OCI-LY7 (cell line): ENCODE measurements at regions not wholly inside any gene's neighbourhood (a gene's known extent, or its start where the extent isn't known, plus 50 kb on each side); places are given as distances from the start of the nearest gene placed in this dataset.

Source experiments
- BruUV-seq: library from RNA; stranded (reverse); fragments of 400-500 nt; replicated peaks from 2 replicates; lab custom pipeline; 2021; lab: Mats Ljungman, UMichigan
- CTCF ChIA-PET: fragments of 300-600 bp; sonication (Branson Sonifier 250); formaldehyde crosslinking; loops from one replicate; lab custom pipeline; 2022; ENCODE audit warnings: antibody characterized with exemption; ENCODE audit not compliant: unreplicated experiment; lab: Charles Lee
- POLR2A ChIA-PET: fragments of 300-600 bp; sonication (Branson Sonifier 250); formaldehyde crosslinking; loops from one replicate; lab custom pipeline; 2022; ENCODE audit warnings: antibody characterized with exemption; lab: Charles Lee
- DNase-seq: peaks from one replicate; pipeline ENCODE4 v3.0.0-alpha.2; 2015; ENCODE audit warnings: low spot score
- H2AFZ ChIP-seq: fragments of 200-600 bp; sonication (generic), shearing (Covaris generic); 2 replicates; pipeline ENCODE4 v1.6.1; 2014; ENCODE audit warnings: mild to moderate bottlenecking, antibody characterized with exemption, low read length, moderate library complexity
- H3K27ac ChIP-seq: fragments of 200-600 bp; sonication (generic); 2 replicates; pipeline ENCODE4 v1.5.1; 2014; ENCODE audit warnings: mixed run types, low read depth, mild to moderate bottlenecking, moderate library complexity, low read length, inconsistent platforms; ENCODE audit not compliant: poor library complexity, severe bottlenecking
- H3K36me3 ChIP-seq: fragments of 200-600 bp; sonication (generic); 2 replicates; pipeline ENCODE4 v1.6.1; 2014; ENCODE audit warnings: mild to moderate bottlenecking, antibody characterized with exemption, low read length, moderate library complexity, mixed read lengths; ENCODE audit not compliant: insufficient read depth
- H3K4me1 ChIP-seq: fragments of 200-600 bp; sonication (generic); 2 replicates; pipeline ENCODE4 v1.5.1; 2014; ENCODE audit warnings: mild to moderate bottlenecking, low read length; ENCODE audit not compliant: insufficient read depth, poor library complexity, severe bottlenecking
- H3K4me2 ChIP-seq: fragments of 200-600 bp; sonication (generic); 2 replicates; pipeline ENCODE4 v1.6.1; 2014; ENCODE audit warnings: mild to moderate bottlenecking, low read length
- H3K4me3 ChIP-seq: fragments of 200-600 bp; sonication (generic); 2 replicates; pipeline ENCODE4 v1.5.1; 2014; ENCODE audit warnings: mild to moderate bottlenecking, low read depth, low read length; ENCODE audit not compliant: poor library complexity, severe bottlenecking
- H3K79me2 ChIP-seq: fragments of 200-600 bp; sonication (generic); 2 replicates; pipeline ENCODE4 v1.6.1; 2016; ENCODE audit warnings: low read depth, mild to moderate bottlenecking, low read length, moderate library complexity, mixed read lengths; ENCODE audit not compliant: insufficient read depth
- H3K9me2 ChIP-seq: fragments of 200-600 bp; sonication (generic); 2 replicates; pipeline ENCODE4 v1.6.1; 2016; ENCODE audit warnings: mild to moderate bottlenecking, low read length, mixed read lengths; ENCODE audit not compliant: insufficient read depth
- H3K9me3 ChIP-seq: fragments of 200-600 bp; sonication (generic); 2 replicates; pipeline ENCODE4 v1.6.1; 2014; ENCODE audit warnings: mild to moderate bottlenecking, mixed run types, low read length, mixed read lengths
- H4K20me1 ChIP-seq: fragments of 200-600 bp; sonication (generic); 2 replicates; pipeline ENCODE4 v1.6.1; 2014; ENCODE audit warnings: mild to moderate bottlenecking, antibody characterized with exemption, low read length, moderate library complexity, mixed read lengths; ENCODE audit not compliant: insufficient read depth
- CTCF ChIP-seq: fragments of 200-600 bp; sonication (generic); conservative IDR thresholded peaks from 2 replicates; pipeline ENCODE4 v1.5.1; 2014; ENCODE audit warnings: mild to moderate bottlenecking, antibody characterized with exemption, low read length, moderate library complexity, mixed read lengths
- EZH2phosphoT487 ChIP-seq: fragments of 200-600 bp; sonication (generic); IDR thresholded peaks from 2 replicates; pipeline ENCODE4 v1.6.1; 2018; ENCODE audit warnings: low read depth, borderline replicate concordance, mild to moderate bottlenecking, mixed run types, antibody characterized with exemption, low read length, moderate library complexity, mixed read lengths
- intact Hi-C: fragments of 100-400 bp; cut with micrococcal nuclease; formaldehyde crosslinking; loops from one replicate; pipeline ENCODE4 v1.10.0; 2022; ENCODE audit not compliant: unreplicated experiment

DNA sequence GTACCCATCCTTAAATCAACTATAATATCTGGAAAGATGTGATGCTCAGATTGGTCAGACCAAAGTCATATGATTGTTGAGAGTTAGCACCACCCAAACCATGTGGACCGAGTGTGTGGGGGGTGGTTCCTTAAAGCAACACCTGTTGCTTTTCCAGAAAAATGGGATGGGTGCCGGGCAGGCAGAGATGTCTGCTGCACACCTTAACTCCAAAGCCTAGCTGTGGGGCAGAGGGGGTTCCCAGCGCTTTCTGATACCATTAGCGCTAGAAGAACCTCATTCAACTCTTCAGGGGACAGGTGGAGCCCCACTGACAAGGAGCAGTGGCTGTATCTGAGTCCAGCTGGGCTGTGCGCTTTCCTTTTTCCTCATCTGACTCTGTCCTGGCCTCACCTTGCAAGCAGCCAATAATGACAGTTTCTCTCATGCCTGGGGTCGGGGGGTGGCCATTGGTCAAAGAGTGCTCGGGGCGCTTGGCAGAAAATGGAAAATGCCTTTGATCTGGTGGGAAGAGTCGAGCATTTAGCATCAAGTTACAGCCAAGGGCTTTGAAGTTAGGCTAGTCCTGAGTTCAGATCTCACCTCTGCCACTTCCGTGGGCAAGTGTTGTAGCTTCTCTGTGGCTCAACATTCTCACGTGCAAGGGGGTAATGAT, 82.6 kb downstream of the IRX3 start:
- intact Hi-C loops = no loop called here
- no peak overlapping the region for H3K4me2 ChIP-seq

GRCh38 chr16:54203384-54203783, 83.2 kb downstream of the IRX3 start:
- intact Hi-C loops = no loop called here
- Histone ChIP-seq H3K79me2 (no peaks in the 10 kb centered on the region), H3K36me3 (no peaks in the 10 kb centered on the region), H3K4me2 (no peak overlapping the region), H3K9me3 (no peaks in the 10 kb centered on the region), H3K27ac (no peak overlapping the region), H2AFZ (no peak overlapping the region), H3K4me1 (no peaks in the 10 kb centered on the region), H3K9me2 (no peaks in the 10 kb centered on the region), H4K20me1 (no peaks in the 10 kb centered on the region), H3K4me3 (no peak overlapping the region)
- no peak for TF ChIP-seq CTCF
- no peak for TF ChIP-seq EZH2phosphoT487
- POLR2A ChIA-PET = interaction anchor here (0.8 kb wide), 1 partner anchor 9 kb away, joined by 3 read pairs; no protein-coding TSS in a partner anchor
- CTCF ChIA-PET = no interaction called here
- BruUV-seq = no TSS peak
- no peak for DNase-seq

More for the DNA sequence above, 82.6 kb downstream of the IRX3 start:
- Histone ChIP-seq H2AFZ (no peak overlapping the region), H3K27ac (no peak overlapping the region), H4K20me1 (no peaks in the 10 kb centered on the region), H3K9me2 (no peaks in the 10 kb centered on the region), H3K4me1 (no peaks in the 10 kb centered on the region), H3K9me3 (no peaks in the 10 kb centered on the region), H3K79me2 (no peaks in the 10 kb centered on the region), H3K36me3 (no peaks in the 10 kb centered on the region), H3K4me3 (no peak overlapping the region)
- no peak for DNase-seq
- ChIA-PET CTCF (no interaction called here), POLR2A (interaction anchor here (0.5 to 0.8 kb wide), 2 partner anchors 9 to 61 kb away, joined by 3 to 7 read pairs; no protein-coding TSS in a partner anchor)
- TF ChIP-seq CTCF = no peak
- no peak for TF ChIP-seq EZH2phosphoT487
- BruUV-seq = no TSS peak
